ENCODE measurements at regions not wholly inside any gene's neighbourhood (a gene's known extent, or its start where the extent isn't known, plus 50 kb on each side); places are given as distances from the start of the nearest gene placed in this dataset.

GRCh38 chr13:73387318-73387717, 328.5 kb downstream of the KLF5 start:
- no peak for TF ChIP-seq EZH2 (IDR thresholded peaks at IDR 0.05; ENCODE audit: insufficient read depth, low read length)
- no peak for TF ChIP-seq CTCF (IDR thresholded peaks at IDR 0.05; ENCODE audit: insufficient read depth, low read depth, low read length)
